ENCODE measurements at regions not wholly inside any gene's neighbourhood (a gene's known extent, or its start where the extent isn't known, plus 50 kb on each side); places are given as distances from the start of the nearest gene placed in this dataset.

DNA sequence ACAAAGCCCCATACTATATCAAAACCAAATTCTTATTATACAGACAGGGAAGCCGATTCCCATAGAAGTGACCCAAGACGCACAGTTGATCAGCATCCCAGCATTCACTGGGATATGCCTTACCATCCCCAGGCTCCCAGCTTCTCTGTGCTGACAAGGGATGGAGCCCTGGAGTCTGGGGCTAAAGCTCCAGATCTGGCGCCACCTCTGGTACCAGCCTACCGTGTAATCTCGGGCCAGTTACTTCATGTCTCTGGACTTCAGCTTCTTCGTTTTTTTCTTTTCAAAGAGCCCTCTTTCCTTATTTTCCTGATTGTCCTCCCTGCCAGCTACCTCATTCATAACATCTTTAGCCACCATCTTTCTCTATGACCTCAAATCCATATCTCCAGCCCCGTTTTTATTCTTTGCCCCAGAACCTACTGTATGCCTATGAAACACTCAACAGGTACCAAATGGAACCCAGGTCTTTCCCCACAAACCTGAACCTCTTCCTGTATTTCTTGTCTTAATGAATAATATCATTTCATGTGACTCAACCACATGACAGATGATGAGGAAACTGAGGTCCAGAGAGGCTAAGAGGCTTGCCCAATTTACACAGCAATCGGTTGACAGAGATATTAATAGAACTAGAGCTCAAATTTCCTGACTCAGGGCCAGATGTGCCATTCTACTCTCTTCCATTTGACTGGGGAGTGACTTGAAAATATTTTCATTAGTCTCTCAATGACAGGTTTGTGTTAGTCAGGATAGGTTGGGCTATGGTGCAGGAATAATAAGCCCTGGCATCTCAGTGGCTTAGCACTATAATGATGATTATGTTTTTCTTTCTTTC is 85.4 kb upstream of the TLE3 start:
- TF ChIP-seq, protein P1, sequence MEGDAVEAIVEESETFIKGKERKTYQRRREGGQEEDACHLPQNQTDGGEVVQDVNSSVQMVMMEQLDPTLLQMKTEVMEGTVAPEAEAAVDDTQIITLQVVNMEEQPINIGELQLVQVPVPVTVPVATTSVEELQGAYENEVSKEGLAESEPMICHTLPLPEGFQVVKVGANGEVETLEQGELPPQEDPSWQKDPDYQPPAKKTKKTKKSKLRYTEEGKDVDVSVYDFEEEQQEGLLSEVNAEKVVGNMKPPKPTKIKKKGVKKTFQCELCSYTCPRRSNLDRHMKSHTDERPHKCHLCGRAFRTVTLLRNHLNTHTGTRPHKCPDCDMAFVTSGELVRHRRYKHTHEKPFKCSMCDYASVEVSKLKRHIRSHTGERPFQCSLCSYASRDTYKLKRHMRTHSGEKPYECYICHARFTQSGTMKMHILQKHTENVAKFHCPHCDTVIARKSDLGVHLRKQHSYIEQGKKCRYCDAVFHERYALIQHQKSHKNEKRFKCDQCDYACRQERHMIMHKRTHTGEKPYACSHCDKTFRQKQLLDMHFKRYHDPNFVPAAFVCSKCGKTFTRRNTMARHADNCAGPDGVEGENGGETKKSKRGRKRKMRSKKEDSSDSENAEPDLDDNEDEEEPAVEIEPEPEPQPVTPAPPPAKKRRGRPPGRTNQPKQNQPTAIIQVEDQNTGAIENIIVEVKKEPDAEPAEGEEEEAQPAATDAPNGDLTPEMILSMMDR (IDR thresholded peaks at IDR 0.05): no peak
- TF ChIP-seq POLR2A (IDR thresholded peaks at IDR 0.05): no peak
